Adrenal gland (tissue), 9 donors: ENCODE measurements at regions not wholly inside any gene's neighbourhood (a gene's known extent, or its start where the extent isn't known, plus 50 kb on each side); places are given as distances from the start of the nearest gene placed in this dataset.

Experiments used
- DNase-seq, 7 donors: peaks; one replicate each; pipeline ENCODE4 v3.0.0-alpha.2; 2019 to 2020
- H3K27ac ChIP-seq, 5 donors: fragments of 200-600 bp; sonication (generic) in 4 of 5; 1 replicate in 3 of 5; 2 replicates in 2 of 5; pipeline versions ENCODE4 v1.5.1 to v1.8.0; 2016 to 2020; ENCODE audit warnings: mild to moderate bottlenecking in 1 of 5
- H3K27me3 ChIP-seq: fragments of 200-600 bp; 2 replicates; pipeline ENCODE4 v1.8.0; 2021
- H3K36me3 ChIP-seq, 2 donors: fragments of 200-600 bp; replicated peaks in 1 of 2; 1 replicate in 1 of 2; 2 replicates in 1 of 2; pipeline versions ENCODE4 v1.5.1 to v1.8.0; 2018 to 2022
- H3K4me1 ChIP-seq, 2 donors: fragments of 200-600 bp; replicated peaks in 1 of 2; 1 replicate in 1 of 2; 2 replicates in 1 of 2; pipeline versions ENCODE4 v1.5.1 to v1.8.0; 2018 to 2021
- H3K4me3 ChIP-seq, 4 donors: fragments of 200-600 bp; sonication (generic) in 3 of 4; one replicate each; pipeline ENCODE4 v1.5.1; 2016 to 2018
- H3K9me3 ChIP-seq, 3 donors: fragments of 200-600 bp; sonication (generic) in 1 of 3; replicated peaks in 1 of 3; 1 replicate in 2 of 3; 2 replicates in 1 of 3; pipeline versions ENCODE4 v1.5.1 to v1.8.0; 2016 to 2021
- CTCF ChIP-seq, 6 experiments: fragments of 450-650 bp in 4 of 6; fragments of 200-600 bp in 2 of 6; sonication (generic) in 1 of 6; IDR thresholded peaks; 1 replicate in 5 of 6; 2 replicates in 1 of 6; pipeline versions ENCODE4 v1.5.1 to v1.8.0; 2016 to 2021; ENCODE audit warnings: antibody characterized with exemption in 6 of 6, mild to moderate bottlenecking in 2 of 6, moderate library complexity in 1 of 6
- POLR2A ChIP-seq, 2 donors: fragments of 450-650 bp; IDR thresholded peaks; one replicate each; pipeline ENCODE4 v1.6.1; 2017; ENCODE audit warnings: antibody characterized with exemption in 2 of 2, mild to moderate bottlenecking in 2 of 2, moderate library complexity in 1 of 2
- whole genome bisulfite sequencing, 4 donors: extraction: QIAGEN DNeasy Blood & Tissue Kit in 2 of 4; methylation state at CpG; one replicate each; pipeline versions ENCODE4 v1.1.5 to v1.1.7; 2013 to 2017; 5-methylcytosine and 5-hydroxymethylcytosine counted together
- intact Hi-C, 2 donors: fragments of 100-400 bp; cut with DNase I; formaldehyde crosslinking; loops; one replicate each; pipeline versions ENCODE4 v1.14.1 to v1.15.0; 2022 to 2023
- donor health status: healthy with polysubstance abuse.
- donor health status: Bipolar disorder and iron deficiency.
- donor health status: DM: yes; HTN: yes; CAD: no.
- donor health status: DM: no; HTN: no; CAD: no.
- donor health status: DM: no; HTN: no; CAD: no.

- no peaks in the 10 kb centered on the region for H3K4me1 ChIP-seq
- WGBS, 4 donors: 77 to 91% (median 85%) methylated on average over 2 of the region's 2 CpGs
- intact Hi-C loops: no loop called here
Measured at GRCh38 chr6:81237226-81237625, 515.3 kb downstream of the TENT5A start.

GRCh38 chr6:81235512-81235911, 517.0 kb downstream of the TENT5A start:
- H3K36me3 ChIP-seq: no peaks in the 10 kb centered on the region
- H3K27me3 ChIP-seq: no peaks in the 10 kb centered on the region
- no peaks in the 10 kb centered on the region for H3K4me1 ChIP-seq
- TF ChIP-seq CTCF (IDR thresholded peaks at IDR 0.05): no peak
- no peak for TF ChIP-seq POLR2A (IDR thresholded peaks at IDR 0.05)
- WGBS, 4 donors: 58 to 77% (median 62%) methylated on average over 2 of the region's 2 CpGs
- no peaks in the 10 kb centered on the region for H3K9me3 ChIP-seq
- no peak for DNase-seq
- H3K4me3 ChIP-seq: no peak overlapping the region
- no peak overlapping the region for H3K27ac ChIP-seq
- intact Hi-C loops: no loop called here

More at GRCh38 chr6:81237226-81237625, 515.3 kb downstream of the TENT5A start:
- no peak for DNase-seq
- Histone ChIP-seq H3K9me3 (no peaks in the 10 kb centered on the region), H3K4me3 (no peak overlapping the region), H3K27me3 (no peaks in the 10 kb centered on the region), H3K27ac (no peak overlapping the region), H3K36me3 (no peaks in the 10 kb centered on the region)
- TF ChIP-seq CTCF (IDR thresholded peaks at IDR 0.05): no peak
- TF ChIP-seq POLR2A (IDR thresholded peaks at IDR 0.05): no peak

GRCh38 chr6:81233990-81234389, 518.5 kb downstream of the TENT5A start:
- 35 to 54% (median 49%) methylated on average over 1 of the region's 1 CpG for WGBS, 4 donors
- peaks cover 0 to 7% of the 10 kb centered on the region in 2 donors for H3K4me1 ChIP-seq
- H3K4me3 ChIP-seq: no peak overlapping the region
- H3K27me3 ChIP-seq: no peaks in the 10 kb centered on the region
- TF ChIP-seq CTCF (IDR thresholded peaks at IDR 0.05) (no peak), POLR2A (IDR thresholded peaks at IDR 0.05) (no peak)
- no peak overlapping the region for H3K27ac ChIP-seq
- intact Hi-C loops: no loop called here
- H3K9me3 ChIP-seq: no peaks in the 10 kb centered on the region
- H3K36me3 ChIP-seq: no peaks in the 10 kb centered on the region
- peak in 1 of 7 donors; percentile 78 for DNase-seq

GRCh38 chr6:81228912-81229555, 523.4 kb downstream of the TENT5A start:
- no peak overlapping the region for H3K4me3 ChIP-seq
- peaks cover 0 to 7% of the 10 kb centered on the region in 2 donors for H3K4me1 ChIP-seq
- intact Hi-C loops: no loop called here
- H3K27ac ChIP-seq: no peak overlapping the region
- no peaks in the 10 kb centered on the region for H3K27me3 ChIP-seq
- WGBS, 4 donors: 25 to 41% (median 34%) methylated on average over 2 of the region's 2 CpGs
- H3K36me3 ChIP-seq: no peaks in the 10 kb centered on the region
- TF ChIP-seq CTCF (IDR thresholded peaks at IDR 0.05) (no peak), POLR2A (IDR thresholded peaks at IDR 0.05) (no peak)
- no peak for DNase-seq
- no peaks in the 10 kb centered on the region for H3K9me3 ChIP-seq
